MM.1S (cell line): ENCODE measurements at regions not wholly inside any gene's neighbourhood (a gene's known extent, or its start where the extent isn't known, plus 50 kb on each side); places are given as distances from the start of the nearest gene placed in this dataset.

Source experiments
- CTCF ChIP-seq: fragments of 300-600 bp; sonication (generic); IDR thresholded peaks from 2 replicates; pipeline ENCODE4 v1.5.1; 2016; ENCODE audit warnings: antibody characterized with exemption, low read length, mixed read lengths
- EZH2phosphoT487 ChIP-seq: fragments of 300-600 bp; sonication (generic); IDR thresholded peaks from 2 replicates; pipeline ENCODE4 v1.6.1; 2018; ENCODE audit warnings: antibody characterized with exemption, low read length

- TF ChIP-seq CTCF (no peak), EZH2phosphoT487 (no peak)
Observed at GRCh38 chr4:149008415-149009025, 566.3 kb upstream of the NR3C2 start.
